ENCODE measurements at regions not wholly inside any gene's neighbourhood (a gene's known extent, or its start where the extent isn't known, plus 50 kb on each side); places are given as distances from the start of the nearest gene placed in this dataset.

DNA sequence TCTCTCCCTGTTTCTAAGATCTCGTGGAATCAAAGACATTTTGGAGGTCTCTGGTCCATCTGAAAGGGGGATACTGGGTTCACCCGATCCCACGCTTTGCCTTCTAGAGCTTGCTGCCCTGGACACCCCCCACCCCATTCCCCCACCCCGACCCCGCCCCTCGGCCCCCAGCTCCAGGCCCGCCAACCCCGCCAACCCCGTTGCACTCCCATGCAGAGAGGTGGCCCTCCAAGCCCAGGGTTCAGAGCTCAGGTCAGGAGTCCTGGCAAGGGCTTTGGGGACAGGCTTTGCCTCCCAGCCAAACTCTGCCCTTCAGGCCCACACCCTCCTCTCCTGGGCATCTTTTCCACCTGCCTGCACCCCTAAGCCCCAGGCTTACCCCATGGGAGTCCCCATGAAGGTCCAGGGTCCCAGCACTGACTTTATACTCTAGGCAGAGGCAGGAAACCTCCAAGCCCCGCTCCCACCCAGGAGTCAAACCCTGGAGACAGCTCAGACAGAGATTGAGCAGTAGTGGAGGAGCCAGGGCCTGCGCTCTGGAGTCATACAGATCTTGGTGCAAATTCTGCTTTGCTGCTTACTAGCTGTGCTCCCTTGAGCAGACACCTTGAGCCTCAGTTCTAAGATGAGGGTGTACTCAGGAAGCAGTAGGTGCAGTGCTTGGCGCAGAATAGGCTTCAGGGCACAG is 155.9 kb downstream of the FOXD2 start:
- Histone ChIP-seq H3K27me3 (replicated peaks in 1 of 4; ENCODE audit: control extremely low read depth in 1 of 4, control insufficient read depth in 3 of 4, insufficient read depth in 4 of 4, low read length in 3 of 4) (peaks cover 0 to 26% (median 10%) of the 10 kb centered on the region in 4 experiments), H3K4me1 (ENCODE audit: control insufficient read depth in 2 of 2, insufficient read depth in 2 of 2, low read length in 2 of 2) (no peaks in the 10 kb centered on the region), H2AFZ (ENCODE audit: insufficient read depth, low read depth, low read length, poor library complexity, severe bottlenecking) (no peak overlapping the region), H3K9ac (ENCODE audit: low read length) (no peak overlapping the region), H3K27ac (ENCODE audit: low read length in 2 of 2) (no peak overlapping the region), H3K4me2 (replicated peaks; ENCODE audit: low read depth, low read length, poor library complexity, severe bottlenecking) (no peak overlapping the region), H3K79me2 (ENCODE audit: control insufficient read depth, insufficient read depth, low read length) (no peaks in the 10 kb centered on the region), H4K20me1 (ENCODE audit: control insufficient read depth, insufficient read depth, low read length, poor library complexity, severe bottlenecking) (no peaks in the 10 kb centered on the region), H3K9me3 (ENCODE audit: control extremely low read depth in 1 of 3, control insufficient read depth in 2 of 3, insufficient read depth in 1 of 3, low read length in 2 of 3) (peaks cover 0 to 3% (median 0%) of the 10 kb centered on the region in 3 donors), H3K36me3 (replicated peaks in 1 of 2; ENCODE audit: control extremely low read depth in 1 of 2, control insufficient read depth in 1 of 2, extremely low read depth in 1 of 2, insufficient read depth in 2 of 2, low read length in 1 of 2) (no peaks in the 10 kb centered on the region), H3K4me3 (ENCODE audit: control extremely low read depth in 1 of 5, extremely low read depth in 1 of 5, insufficient read depth in 1 of 5, low read depth in 2 of 5, low read length in 4 of 5) (no peak overlapping the region)
- Mint-ChIP-seq H3K27ac (no peak overlapping the region), H3K4me3 (no peak overlapping the region), H3K27me3 (peaks cover 22% of the 10 kb centered on the region), H3K9me3 (ENCODE audit: insufficient read depth) (no peaks in the 10 kb centered on the region), H3K4me1 (peaks cover 2% of the 10 kb centered on the region)
- TF ChIP-seq, protein P1, sequence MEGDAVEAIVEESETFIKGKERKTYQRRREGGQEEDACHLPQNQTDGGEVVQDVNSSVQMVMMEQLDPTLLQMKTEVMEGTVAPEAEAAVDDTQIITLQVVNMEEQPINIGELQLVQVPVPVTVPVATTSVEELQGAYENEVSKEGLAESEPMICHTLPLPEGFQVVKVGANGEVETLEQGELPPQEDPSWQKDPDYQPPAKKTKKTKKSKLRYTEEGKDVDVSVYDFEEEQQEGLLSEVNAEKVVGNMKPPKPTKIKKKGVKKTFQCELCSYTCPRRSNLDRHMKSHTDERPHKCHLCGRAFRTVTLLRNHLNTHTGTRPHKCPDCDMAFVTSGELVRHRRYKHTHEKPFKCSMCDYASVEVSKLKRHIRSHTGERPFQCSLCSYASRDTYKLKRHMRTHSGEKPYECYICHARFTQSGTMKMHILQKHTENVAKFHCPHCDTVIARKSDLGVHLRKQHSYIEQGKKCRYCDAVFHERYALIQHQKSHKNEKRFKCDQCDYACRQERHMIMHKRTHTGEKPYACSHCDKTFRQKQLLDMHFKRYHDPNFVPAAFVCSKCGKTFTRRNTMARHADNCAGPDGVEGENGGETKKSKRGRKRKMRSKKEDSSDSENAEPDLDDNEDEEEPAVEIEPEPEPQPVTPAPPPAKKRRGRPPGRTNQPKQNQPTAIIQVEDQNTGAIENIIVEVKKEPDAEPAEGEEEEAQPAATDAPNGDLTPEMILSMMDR (IDR thresholded peaks at IDR 0.05), result no peak
- TF ChIP-seq EZH2 (IDR thresholded peaks at IDR 0.05; ENCODE audit: borderline replicate concordance, insufficient read depth, low read depth, low read length, poor library complexity, severe bottlenecking), result no peak
- intact Hi-C loops (cut with micrococcal nuclease), result no loop called here
- POLR2A ChIA-PET, result no interaction called here
- ATAC-seq (ENCODE audit: low read depth) (no peak), DNase-seq (no peak)
- CTCF ChIA-PET, result no interaction called here
- 62% methylated on average over 7 of the region's 12 CpGs for WGBS (ENCODE audit: insufficient coverage)

DNA sequence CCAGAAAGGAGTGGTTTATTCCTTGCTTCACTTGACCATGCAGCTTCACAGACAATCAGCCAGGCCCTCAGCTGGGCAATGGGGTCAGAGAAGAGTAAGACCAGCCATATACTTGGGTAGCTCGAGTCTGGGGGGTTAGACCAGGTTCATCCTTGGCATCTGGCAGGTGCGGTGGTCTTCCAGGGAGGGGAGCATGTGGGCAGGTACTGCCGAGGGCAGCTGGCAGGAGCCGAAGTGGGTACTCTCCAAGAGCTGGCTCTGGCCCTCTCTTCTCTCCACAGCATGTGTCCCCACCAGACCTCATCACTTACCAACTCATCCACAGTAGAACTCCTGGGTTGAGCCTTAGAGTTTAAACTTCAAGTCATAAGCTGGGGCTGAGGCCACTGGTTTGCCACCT is 156.8 kb downstream of the FOXD2 start:
- no peak overlapping the region for H3K4me3 Mint-ChIP-seq
- H3K9me3 Mint-ChIP-seq (ENCODE audit: insufficient read depth), result no peaks in the 10 kb centered on the region
- ChIA-PET POLR2A (no interaction called here), CTCF (no interaction called here)
- intact Hi-C loops (cut with micrococcal nuclease), result no loop called here
- no peak overlapping the region for H3K4me3 ChIP-seq (ENCODE audit: control extremely low read depth in 1 of 5, extremely low read depth in 1 of 5, insufficient read depth in 1 of 5, low read depth in 2 of 5, low read length in 4 of 5)
- H3K9ac ChIP-seq (ENCODE audit: low read length), result no peak overlapping the region
- DNase-seq (no peak), ATAC-seq (ENCODE audit: low read depth) (no peak)
- no peak overlapping the region for H2AFZ ChIP-seq (ENCODE audit: insufficient read depth, low read depth, low read length, poor library complexity, severe bottlenecking)
- no peak overlapping the region for H3K4me2 ChIP-seq (replicated peaks; ENCODE audit: low read depth, low read length, poor library complexity, severe bottlenecking)
- no peak overlapping the region for H3K27ac Mint-ChIP-seq
- peaks cover 0 to 23% (median 10%) of the 10 kb centered on the region in 4 experiments for H3K27me3 ChIP-seq (replicated peaks in 1 of 4; ENCODE audit: control extremely low read depth in 1 of 4, control insufficient read depth in 3 of 4, insufficient read depth in 4 of 4, low read length in 3 of 4)
- H3K36me3 ChIP-seq (replicated peaks in 1 of 2; ENCODE audit: control extremely low read depth in 1 of 2, control insufficient read depth in 1 of 2, extremely low read depth in 1 of 2, insufficient read depth in 2 of 2, low read length in 1 of 2), result no peaks in the 10 kb centered on the region
- TF ChIP-seq, protein P1 (IDR thresholded peaks at IDR 0.05), result no peak
- TF ChIP-seq EZH2 (IDR thresholded peaks at IDR 0.05; ENCODE audit: borderline replicate concordance, insufficient read depth, low read depth, low read length, poor library complexity, severe bottlenecking), result no peak
- no peaks in the 10 kb centered on the region for H4K20me1 ChIP-seq (ENCODE audit: control insufficient read depth, insufficient read depth, low read length, poor library complexity, severe bottlenecking)
- H3K4me1 Mint-ChIP-seq, result peaks cover 2% of the 10 kb centered on the region
- H3K27me3 Mint-ChIP-seq, result peaks cover 26% of the 10 kb centered on the region
- peaks cover 0 to 5% (median 3%) of the 10 kb centered on the region in 3 donors for H3K9me3 ChIP-seq (ENCODE audit: control extremely low read depth in 1 of 3, control insufficient read depth in 2 of 3, insufficient read depth in 1 of 3, low read length in 2 of 3)
- no peaks in the 10 kb centered on the region for H3K79me2 ChIP-seq (ENCODE audit: control insufficient read depth, insufficient read depth, low read length)
- no peaks in the 10 kb centered on the region for H3K4me1 ChIP-seq (ENCODE audit: control insufficient read depth in 2 of 2, insufficient read depth in 2 of 2, low read length in 2 of 2)
- no peak overlapping the region for H3K27ac ChIP-seq (ENCODE audit: low read length in 2 of 2)
- 89% methylated on average over 4 of the region's 4 CpGs for WGBS (ENCODE audit: insufficient coverage)

Measured in B cell (primary cell).